Gastrocnemius medialis (tissue), 4 donors: ENCODE measurements at regions not wholly inside any gene's neighbourhood (a gene's known extent, or its start where the extent isn't known, plus 50 kb on each side); places are given as distances from the start of the nearest gene placed in this dataset.

ENCODE experiments used
- CTCF ChIP-seq, 5 experiments: fragments of 450-650 bp in 3 of 5; fragments of 200-600 bp in 2 of 5; sonication (generic) in 2 of 5; IDR thresholded peaks in 4 of 5; conservative IDR thresholded peaks in 1 of 5; 1 replicate in 4 of 5; 2 replicates in 1 of 5; pipeline ENCODE4 v1.5.1; 2016 to 2019; ENCODE audit warnings: antibody characterized with exemption in 5 of 5, mild to moderate bottlenecking in 3 of 5, moderate library complexity in 3 of 5
- POLR2A ChIP-seq, 2 donors: fragments of 450-650 bp; IDR thresholded peaks; one replicate each; pipeline ENCODE4 v1.6.1; 2017; ENCODE audit warnings: antibody characterized with exemption in 2 of 2, mild to moderate bottlenecking in 2 of 2, moderate library complexity in 2 of 2

GRCh38 chr3:4250064-4250463 lies 53.1 kb upstream of the SETMAR start:
- TF ChIP-seq POLR2A (IDR thresholded peaks at IDR 0.05) (no peak), CTCF (IDR thresholded peaks at IDR 0.05 in 4 of 5, conservative IDR thresholded peaks at IDR 0.05 in 1 of 5) (no peak)
